C4-2B (cell line): ENCODE measurements at regions not wholly inside any gene's neighbourhood (a gene's known extent, or its start where the extent isn't known, plus 50 kb on each side); places are given as distances from the start of the nearest gene placed in this dataset.
A peak's percentile ranks its signal among the peaks of the same experiment; 100 is the strongest.

Experiments used
- ZFX ChIP-seq: fragments of 450-650 bp; IDR thresholded peaks from 2 replicates; pipeline ENCODE4 v1.6.1; 2017
- TF ChIP-seq, protein P1 (sequence below): fragments of 450-650 bp; conservative IDR thresholded peaks from 2 replicates; pipeline ENCODE4 v1.5.1; 2017; ENCODE audit warnings: mild to moderate bottlenecking

DNA sequence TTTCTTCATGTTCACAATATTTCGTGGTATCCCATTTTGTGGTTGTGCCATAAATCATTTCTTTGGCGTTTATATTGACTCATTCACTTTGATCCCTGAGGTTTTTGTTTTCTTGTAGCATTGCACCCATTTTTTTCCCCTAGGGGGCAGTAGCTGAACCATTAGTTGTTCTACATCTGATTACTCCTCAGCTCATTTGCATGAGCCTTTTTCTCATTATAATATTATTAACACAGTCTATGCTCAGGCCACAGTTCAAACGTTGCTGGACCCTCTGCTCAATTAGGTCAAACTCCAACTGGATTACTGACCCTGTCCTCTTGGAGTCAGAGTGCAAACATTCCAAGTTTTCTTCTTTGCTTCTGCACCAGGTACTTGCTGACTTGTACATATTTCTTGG lies 475.4 kb upstream of the SEL1L start:
- TF ChIP-seq, protein P1, sequence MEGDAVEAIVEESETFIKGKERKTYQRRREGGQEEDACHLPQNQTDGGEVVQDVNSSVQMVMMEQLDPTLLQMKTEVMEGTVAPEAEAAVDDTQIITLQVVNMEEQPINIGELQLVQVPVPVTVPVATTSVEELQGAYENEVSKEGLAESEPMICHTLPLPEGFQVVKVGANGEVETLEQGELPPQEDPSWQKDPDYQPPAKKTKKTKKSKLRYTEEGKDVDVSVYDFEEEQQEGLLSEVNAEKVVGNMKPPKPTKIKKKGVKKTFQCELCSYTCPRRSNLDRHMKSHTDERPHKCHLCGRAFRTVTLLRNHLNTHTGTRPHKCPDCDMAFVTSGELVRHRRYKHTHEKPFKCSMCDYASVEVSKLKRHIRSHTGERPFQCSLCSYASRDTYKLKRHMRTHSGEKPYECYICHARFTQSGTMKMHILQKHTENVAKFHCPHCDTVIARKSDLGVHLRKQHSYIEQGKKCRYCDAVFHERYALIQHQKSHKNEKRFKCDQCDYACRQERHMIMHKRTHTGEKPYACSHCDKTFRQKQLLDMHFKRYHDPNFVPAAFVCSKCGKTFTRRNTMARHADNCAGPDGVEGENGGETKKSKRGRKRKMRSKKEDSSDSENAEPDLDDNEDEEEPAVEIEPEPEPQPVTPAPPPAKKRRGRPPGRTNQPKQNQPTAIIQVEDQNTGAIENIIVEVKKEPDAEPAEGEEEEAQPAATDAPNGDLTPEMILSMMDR: peak; percentile 78
- TF ChIP-seq ZFX: no peak
